Stimulated activated CD4-positive, alpha-beta T cell treated with anti-CD3 and anti-CD28 coated beads, Interleukin-4, amount 100 ng/mL, for 48 hours (primary cell): ENCODE measurements at regions not wholly inside any gene's neighbourhood (a gene's known extent, or its start where the extent isn't known, plus 50 kb on each side); places are given as distances from the start of the nearest gene placed in this dataset.

ENCODE experiments used
- DNase-seq, 2 donors: peaks; one replicate each; pipeline ENCODE4 v3.0.0-alpha.2; 2020; ENCODE audit warnings: low read depth in 2 of 2

GRCh38 chr5:20655211-20655610 lies 667.2 kb upstream of the CDH18 start:
- DNase-seq: no peak

DNA sequence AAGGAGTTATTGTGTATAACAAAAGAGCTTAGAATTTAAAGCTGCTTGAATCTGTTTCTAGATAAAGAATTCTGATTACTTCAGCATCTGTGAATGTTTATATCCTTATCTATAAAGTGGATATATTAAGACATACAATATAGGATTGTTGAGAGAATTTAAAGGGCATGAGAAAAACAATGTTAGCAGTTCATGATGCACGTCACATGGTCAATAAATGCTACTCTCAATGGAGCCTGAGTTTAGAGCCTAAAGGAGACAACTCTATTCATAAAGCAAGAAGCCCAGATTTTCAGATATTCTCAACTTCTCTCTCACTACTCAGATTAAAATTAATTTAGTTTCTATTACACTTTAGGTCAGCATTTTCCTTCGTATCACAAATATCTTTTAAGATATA lies 666.7 kb upstream of the CDH18 start:
- DNase-seq: no peak

GRCh38 chr5:20654033-20654432 lies 666.0 kb upstream of the CDH18 start:
- DNase-seq: no peak

- no peak for DNase-seq
Measured at GRCh38 chr5:20649966-20650365, 662.0 kb upstream of the CDH18 start.

GRCh38 chr5:20648981-20649380 lies 661.0 kb upstream of the CDH18 start:
- DNase-seq: no peak

DNA sequence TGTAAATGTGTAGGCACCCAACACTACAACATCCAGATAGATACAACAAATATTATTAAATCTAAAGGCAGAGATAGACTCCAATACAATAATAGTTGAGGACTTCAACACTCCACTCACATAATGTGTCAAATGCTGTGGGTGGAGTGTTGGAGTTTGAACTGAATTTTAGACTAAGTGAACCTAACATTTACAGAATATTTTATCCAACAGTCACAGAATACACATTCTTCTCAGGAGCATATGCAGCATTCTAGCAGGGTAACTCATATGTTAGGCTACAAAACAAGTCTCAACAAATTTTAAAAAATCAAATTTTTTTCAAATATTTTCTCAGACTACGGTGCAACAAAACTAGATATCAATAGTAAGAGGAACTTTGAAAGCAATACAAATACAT lies 648.7 kb upstream of the CDH18 start:
- no peak for DNase-seq

DNA sequence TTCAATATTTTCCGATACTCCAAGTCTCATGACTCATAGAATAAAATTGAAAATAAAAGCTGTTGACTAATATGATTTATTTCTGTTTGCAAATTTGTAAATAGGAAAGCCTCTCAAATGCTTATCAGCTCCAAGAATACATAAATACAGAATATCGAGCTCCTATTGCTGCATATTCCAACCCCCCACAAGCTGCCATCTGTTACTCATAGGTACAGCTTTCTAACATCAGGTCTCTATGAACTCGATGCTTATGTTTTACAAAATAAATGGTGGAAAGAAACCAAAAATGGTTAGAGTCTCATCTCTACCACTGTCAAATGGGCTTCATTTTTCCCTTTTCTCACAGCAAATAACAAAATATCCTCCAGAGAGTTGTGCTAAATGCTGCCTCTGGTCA lies 631.6 kb upstream of the CDH18 start:
- DNase-seq: no peak

DNA sequence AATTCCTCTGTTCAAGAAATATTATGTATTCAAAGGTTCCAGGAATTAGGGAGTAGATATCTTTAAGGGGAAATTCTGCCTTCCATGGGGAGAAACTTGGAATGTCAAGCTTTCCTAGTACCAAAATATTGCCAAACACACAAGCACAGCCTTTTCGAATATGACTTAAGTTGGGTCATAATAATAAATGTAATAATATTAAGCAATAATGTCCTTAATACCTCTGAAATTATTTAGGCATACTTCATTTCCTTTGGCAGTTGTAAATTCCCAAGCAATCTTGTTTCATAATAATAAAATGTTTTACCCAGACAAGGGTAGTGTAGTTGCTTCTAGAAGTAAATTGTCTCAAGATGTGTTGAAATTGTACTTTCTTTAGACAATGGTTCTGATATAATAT lies 630.3 kb upstream of the CDH18 start:
- DNase-seq: no peak

DNA sequence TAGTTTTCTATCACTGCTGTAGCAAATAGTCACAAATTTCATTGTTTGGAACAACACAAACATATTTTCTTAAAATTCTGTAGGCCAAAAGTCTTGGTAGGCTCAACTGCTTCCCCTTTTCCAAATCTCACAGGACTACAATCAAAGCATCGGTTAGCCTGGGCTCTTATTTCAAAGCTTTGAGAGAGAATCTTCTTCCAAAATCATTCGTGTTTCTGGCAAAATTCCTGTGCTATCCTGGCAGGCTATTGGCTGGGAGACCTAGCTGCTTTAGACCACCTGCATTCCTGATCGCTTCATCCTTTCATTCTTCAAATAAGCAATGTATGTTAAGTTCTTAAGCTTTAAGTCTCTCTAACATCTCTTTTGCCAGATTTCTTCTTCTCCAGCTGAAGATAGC lies 629.8 kb upstream of the CDH18 start:
- no peak for DNase-seq

DNA sequence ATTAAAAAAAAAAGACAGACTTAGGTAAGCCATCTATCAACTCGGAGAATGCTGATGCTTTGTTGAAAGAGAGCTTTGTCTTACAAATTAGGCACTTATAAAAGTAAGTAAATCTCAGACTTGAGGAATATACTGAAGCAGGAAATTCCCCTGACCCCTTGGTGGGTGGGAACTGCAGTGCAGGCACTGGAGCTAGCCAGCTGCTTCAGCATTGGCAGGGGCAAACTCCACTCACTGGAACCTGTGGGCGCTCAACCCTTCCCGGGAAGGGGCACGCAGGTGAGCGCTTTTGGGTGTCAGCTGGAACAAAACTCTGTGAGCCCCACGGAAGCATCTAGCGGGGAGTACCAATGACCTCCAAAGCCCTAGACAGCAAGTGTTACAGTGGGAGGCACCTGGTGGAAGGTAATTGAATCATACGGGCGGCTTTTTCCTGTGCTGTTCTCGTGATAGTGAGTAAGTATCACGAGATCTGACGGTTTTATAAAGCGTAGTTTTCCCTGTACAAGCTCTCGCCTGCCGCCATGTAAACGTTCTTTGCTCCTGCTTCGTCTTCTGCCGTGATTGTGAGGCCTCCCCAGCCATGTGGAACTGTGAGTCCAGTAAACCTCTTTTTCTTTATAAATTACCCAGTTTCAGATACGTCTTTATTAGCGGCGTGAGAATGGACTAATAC lies 628.0 kb upstream of the CDH18 start:
- no peak for DNase-seq

DNA sequence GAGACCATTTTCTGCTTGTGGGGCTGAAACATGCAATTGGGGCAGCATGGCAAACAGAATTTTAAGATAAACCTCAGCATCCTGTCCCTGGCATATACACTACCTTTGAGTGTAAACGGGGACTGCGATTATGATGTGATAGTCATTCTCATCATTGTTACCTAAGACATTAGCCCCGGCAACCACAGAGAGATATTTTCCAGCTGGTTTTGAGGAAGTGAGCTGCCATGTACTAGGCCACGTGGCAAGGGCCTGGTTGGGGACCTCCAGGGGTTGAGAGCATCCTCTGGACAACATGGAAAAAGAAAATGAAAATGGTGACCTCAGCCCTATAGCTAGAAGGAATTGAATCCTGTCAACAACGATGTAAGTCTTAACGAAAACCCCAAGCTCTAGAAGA lies 623.6 kb upstream of the CDH18 start:
- no peak for DNase-seq

GRCh38 chr5:20610681-20611080 lies 622.7 kb upstream of the CDH18 start:
- no peak for DNase-seq

- no peak for DNase-seq
Measured at GRCh38 chr5:20609126-20609525, 621.1 kb upstream of the CDH18 start.

DNA sequence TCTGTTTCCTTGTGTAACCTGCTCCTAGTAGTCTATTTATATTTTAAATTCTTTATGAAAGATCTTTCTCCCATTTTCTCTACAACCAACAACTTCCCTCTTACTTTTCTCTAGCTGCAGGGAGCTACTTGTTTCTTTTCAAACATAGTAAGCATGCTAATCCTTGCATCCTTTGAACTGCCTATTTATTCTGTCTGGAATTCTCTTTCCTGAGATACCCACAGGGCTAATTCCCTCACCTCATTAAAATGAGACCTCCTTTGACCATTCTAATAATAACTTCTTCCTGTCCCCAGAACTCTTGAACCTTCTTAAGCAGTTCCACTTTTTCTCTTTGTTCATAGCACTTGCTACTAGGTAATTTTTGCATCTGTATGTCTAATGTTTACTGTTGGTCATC lies 620.6 kb upstream of the CDH18 start:
- DNase-seq: no peak

- DNase-seq: no peak
Measured at GRCh38 chr5:20605732-20606525, 617.9 kb upstream of the CDH18 start.

- DNase-seq: no peak
Measured at GRCh38 chr5:20604992-20605391, 617.0 kb upstream of the CDH18 start.

GRCh38 chr5:20601678-20602100 lies 613.7 kb upstream of the CDH18 start:
- no peak for DNase-seq

GRCh38 chr5:20590356-20590755 lies 602.4 kb upstream of the CDH18 start:
- no peak for DNase-seq

DNA sequence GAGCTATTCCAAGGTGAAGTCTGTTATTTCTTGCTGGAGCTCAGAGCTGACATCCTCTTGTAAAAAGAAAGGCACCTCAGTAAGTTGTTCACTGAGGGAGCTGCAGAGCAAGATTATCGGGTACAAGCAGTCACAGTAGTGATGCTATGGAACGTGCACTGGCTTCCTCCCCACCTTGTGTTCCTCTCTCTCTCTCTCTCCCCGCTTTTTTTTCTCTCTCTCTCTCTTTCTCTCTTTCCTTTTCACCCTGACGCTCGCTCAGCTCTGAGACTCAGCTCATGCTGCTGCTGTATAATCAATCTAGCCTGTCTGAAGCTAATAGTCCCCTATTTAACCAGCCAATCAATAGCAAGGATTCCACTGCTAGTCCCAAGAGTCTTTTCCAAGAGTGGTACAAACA lies 587.6 kb upstream of the CDH18 start:
- no peak for DNase-seq

DNA sequence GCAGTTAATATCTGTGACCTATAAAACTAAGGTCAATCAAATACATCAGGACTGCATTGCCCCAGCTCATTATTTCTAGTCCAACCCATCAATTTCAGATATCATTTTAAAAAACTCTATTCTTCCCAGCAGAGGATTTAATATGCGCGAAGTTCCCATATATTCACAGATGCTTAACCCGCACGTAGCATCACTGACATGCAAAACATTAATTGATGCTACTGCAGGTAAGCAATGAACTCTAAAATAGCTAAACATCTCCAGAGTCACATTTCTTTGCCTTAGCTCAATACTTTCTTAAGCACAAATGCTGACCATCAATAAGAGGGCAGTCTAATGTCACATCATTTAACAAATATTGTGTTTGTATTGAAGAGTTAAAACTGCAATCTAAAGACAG lies 586.6 kb upstream of the CDH18 start:
- no peak for DNase-seq

- DNase-seq: no peak
Measured at GRCh38 chr5:20572614-20573013, 584.6 kb upstream of the CDH18 start.

DNA sequence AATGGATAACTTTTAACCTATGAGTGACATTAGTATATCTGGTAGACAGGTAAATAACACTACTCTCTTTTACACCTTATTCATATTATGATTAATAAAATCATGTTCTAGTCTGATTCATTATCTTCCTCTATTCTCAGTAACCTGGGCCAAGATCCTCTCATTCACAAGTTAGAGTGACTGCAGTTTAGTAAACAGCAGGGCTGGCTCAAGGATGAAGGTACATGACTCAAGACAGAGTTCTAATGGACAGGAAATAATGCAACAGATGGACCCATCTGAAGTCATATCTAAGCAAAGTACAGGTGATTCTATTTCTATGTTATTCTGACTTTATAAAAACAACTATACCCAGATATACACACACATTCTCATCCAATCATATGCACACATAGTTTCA lies 582.5 kb upstream of the CDH18 start:
- no peak for DNase-seq

DNA sequence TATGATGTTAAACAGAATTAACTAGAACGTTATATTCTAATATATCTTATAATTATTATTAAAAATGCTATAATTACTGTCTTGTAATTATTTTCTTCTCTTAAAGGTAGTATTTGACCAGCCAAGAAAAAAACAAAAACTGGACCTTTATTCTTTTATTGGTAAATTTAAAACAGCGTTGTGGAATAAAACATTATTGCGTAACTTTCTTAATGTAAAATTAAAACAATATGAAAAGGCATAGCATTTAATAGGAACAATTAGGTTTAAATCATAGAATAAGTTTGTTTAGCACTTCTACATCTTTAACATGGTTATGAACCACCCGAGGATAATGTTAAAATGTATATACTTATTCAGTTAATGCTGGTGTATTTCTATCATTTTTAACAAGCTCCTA lies 574.5 kb upstream of the CDH18 start:
- DNase-seq: no peak

GRCh38 chr5:20559845-20560244 lies 571.8 kb upstream of the CDH18 start:
- DNase-seq: no peak
